GM19463 (cell line): ENCODE measurements at regions not wholly inside any gene's neighbourhood (a gene's known extent, or its start where the extent isn't known, plus 50 kb on each side); places are given as distances from the start of the nearest gene placed in this dataset.

Source experiments
- ATAC-seq: cut with Tn5 transposase; IDR thresholded peaks from one replicate; pipeline ENCODE4 v1.9.1; 2021; ENCODE audit warnings: mild to moderate bottlenecking, moderate library complexity; ENCODE audit not compliant: unreplicated experiment

DNA sequence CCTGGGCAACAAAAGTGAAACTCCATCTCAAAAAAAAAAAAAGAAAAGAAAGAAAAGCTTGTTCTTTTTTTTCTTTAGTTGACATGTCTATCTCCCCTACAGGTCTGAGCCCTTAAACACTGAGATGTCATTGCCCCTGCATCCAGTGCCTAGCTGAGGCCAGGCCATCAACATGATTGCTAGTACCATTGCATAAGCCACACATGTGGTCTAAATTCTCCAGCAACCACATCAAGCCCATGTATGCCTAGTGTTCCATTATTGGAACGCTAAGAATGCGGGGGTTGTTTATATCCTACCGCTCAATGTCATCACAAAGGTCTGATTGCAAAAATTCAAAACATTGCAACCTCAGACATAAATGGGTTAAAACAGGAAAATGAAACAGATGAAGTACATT is 62.7 kb downstream of the NPTX2 start:
- no peak for ATAC-seq

DNA sequence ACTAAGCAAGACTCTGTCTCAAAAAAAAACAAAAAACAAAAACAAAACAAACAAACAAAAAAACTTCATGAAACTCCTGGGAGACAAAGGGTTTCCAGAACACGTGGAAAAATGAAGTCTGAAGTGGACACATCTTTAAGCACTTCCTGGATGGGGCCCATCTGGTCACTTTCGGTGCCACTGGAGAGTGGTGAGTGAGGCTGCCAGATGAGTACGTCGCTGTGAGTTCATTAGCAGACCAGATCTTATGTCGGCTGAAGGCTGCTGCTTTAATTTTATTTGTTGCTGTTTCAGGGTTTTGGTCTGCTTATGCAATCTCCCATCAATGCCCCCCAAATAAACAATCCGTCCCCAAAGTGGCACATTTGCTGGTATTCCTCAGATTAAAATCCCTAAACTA is 64.4 kb downstream of the NPTX2 start:
- ATAC-seq: no peak

GRCh38 chr7:98681951-98682350 is 64.9 kb downstream of the NPTX2 start:
- ATAC-seq: no peak

DNA sequence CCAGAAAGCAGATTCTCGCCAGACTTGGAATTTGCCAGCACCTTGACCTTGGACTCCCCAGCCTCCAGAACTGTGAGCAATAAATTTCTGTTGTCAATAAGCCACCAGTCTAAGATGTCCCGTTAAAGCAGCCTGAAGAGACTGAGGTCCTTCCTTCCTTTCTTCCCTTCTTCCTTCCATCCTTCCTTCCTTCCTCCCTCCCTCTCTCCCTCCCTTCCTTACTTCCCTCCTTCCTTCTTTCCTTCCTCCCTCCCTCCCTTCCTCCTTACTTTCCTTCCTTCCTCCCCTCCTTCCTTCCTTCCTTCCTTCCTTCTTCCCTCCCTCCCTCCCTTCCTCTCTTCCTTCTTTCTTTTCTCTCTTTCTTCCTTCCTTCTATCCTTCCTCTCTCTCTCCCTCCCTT is 66.4 kb downstream of the NPTX2 start:
- no peak for ATAC-seq

- ATAC-seq: no peak
Observed at GRCh38 chr7:98685541-98685940, 68.5 kb downstream of the NPTX2 start.

DNA sequence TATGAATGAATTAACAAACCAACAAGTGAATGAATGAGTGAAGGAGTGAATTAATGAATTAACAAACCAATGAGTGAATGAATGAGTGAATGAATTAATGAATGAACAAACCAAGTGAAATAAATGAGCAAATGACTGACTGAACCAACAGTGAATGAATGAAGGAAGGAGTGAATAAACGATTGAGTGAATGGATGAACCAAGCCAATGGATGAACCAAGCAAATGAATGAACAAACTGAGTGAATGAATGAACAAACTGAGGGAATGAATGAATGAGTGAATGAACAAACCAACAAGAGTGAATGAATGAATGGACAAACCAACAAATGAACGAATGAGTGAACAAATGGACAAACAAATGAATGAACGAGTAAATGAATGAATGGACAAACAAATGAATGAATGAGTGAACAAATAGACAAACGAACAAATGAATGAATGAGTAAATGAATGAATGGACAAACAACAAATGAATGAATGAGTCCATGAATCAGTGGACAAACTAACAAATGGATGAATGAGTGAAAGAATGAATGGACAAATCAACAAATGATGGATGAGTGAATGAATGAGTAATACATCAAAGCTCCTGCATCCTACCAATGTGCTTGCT is 69.5 kb downstream of the NPTX2 start:
- no peak for ATAC-seq

DNA sequence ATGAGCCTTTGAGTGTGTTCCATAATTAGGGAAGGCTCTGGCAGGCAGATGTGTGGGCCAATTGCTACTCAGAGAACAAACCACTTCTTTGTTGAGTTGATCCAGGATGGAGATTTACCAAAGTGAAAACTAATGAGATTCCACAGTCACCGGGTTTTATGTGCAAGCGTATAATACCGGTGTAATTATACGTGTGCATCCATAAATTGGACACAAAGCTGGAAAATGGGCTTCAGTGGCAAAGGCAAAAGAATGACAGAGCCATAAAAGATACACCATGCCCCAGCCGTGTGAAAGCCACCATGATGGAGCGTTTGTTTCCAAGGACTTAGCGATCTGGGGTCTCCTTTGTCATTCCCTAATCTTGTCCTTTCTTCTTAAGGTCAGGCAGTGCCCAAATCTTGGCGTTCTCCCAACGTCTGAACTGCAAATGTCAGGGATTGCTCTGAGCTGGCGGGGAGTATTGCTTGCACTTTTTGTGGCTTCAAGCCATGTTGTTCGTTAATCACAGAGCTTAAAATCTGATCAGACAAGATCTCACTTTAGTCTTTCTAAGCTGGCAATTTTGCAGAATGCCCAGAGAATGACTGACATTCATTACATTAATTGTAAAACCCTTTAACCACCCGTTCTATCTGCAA is 70.1 kb downstream of the NPTX2 start:
- ATAC-seq: no peak

DNA sequence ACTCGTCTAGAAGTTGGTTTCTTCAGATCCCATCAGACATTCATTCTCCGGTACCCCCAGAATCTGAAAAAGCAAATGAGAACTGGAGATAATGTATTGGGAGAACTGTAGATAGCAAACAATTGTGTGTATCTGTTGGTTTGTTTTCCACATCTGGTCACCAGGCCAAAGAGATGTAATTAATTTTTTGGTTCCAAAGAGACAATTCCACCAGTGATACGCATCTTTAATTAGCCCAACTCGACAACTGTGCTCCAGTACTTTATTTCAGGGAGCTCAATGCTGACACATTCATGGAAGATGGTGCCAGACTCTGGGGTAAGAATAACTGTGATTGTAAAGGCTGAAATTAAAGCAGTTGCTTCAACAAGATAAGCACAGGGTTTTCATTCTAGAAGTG is 74.5 kb downstream of the NPTX2 start:
- no peak for ATAC-seq

GRCh38 chr7:98697083-98697482 is 80.0 kb downstream of the NPTX2 start:
- ATAC-seq: no peak

- no peak for ATAC-seq
Observed at GRCh38 chr7:98697485-98698240, 80.6 kb downstream of the NPTX2 start.

DNA sequence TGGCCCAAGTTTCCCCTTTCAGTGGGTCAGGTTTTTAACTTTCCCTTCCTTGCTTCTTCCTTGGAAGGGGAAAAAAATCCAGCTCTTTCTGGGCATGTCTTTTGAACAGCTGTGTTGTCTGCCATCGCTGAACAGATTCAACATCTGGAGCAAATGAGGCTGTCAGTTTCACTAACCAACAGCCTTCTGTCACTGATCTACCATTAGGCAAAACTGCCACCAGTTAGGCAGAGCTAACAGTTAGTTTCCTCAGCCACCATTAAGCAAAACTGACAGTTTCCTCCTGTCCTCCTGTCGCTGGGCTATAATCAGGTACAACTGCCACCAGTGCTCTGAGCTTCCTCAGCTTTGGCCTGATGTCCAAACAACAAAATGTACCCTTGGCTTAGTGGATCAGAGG is 81.9 kb downstream of the NPTX2 start:
- no peak for ATAC-seq

- no peak for ATAC-seq
Observed at GRCh38 chr7:98700533-98700932, 83.4 kb downstream of the NPTX2 start.

DNA sequence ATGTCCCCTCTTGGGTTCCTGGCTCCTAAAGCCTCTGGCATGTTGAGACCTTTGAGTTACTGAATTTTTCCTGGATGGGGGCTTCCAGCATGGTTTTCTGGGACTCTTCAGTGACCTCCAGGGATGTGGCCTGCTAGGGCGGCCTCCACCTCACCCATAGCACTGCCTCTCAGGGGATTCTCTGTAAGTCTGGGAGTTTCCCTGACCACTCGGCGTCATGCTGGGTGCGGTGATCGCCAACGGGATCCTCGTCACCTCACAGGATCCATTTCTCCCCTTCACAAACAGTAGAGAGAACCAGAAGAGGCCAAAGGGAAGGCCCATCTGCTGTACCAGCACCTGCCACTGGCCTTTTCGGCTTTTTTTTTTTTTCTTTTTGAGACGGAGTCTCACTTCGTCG is 84.3 kb downstream of the NPTX2 start:
- no peak for ATAC-seq

DNA sequence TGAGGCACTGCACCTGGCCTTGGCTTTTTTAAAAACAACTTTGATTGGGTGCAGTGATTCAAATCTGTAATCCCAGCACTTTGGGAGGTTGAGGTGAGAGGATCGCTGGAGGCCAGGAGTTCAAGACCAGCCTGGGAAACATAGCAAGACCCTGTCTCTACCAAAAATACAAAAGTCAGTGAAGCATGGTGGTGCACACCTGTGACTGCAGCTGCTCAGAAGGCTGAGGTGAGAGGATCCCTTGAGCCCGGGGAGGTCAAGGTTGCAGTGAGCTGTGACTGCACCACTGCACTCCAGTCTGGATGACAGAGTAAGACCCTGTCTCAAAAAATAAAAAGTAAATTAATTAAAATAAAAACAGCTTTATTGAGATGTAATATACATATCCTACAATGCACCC is 84.9 kb downstream of the NPTX2 start:
- no peak for ATAC-seq

- ATAC-seq: no peak
Observed at GRCh38 chr7:98703916-98704315, 86.8 kb downstream of the NPTX2 start.

DNA sequence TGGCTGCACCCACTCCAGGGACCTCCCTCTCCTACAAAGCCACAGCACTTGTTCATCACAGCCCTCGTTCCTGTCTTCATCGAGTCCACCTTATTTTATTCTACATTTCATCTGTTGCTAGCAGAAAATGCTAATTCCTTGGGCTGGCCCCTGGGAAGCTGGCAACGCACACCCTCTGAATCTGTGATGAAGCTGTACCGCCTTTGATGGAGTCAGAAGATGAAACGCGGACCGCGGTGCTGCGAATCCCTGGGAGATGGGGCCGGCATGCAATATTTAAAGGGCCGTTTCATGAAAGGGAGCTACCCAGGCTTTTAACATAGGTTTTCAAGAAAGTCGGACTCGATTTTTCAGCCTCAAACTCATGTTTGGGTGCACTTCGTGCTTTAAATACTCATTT is 88.5 kb downstream of the NPTX2 start:
- ATAC-seq: no peak

DNA sequence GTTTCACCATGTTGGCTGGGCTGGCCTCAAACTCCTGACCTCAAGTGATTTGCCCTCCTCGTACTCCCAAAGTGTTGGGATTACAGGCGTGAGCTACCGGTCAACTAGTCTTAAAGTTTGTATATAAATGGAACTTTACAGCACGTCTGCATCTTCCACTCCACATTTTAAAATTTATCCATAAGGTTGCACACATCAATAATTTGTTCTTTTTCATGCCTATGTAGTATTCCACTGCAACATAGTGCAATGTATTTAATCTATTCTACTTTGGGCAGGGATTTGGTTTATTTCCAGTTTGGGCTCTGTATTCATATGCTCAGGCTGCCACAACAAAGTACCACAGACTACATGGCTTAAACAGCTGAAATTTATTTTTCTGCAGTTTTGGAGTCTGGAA is 90.0 kb downstream of the NPTX2 start:
- no peak for ATAC-seq

- ATAC-seq: no peak
Observed at GRCh38 chr7:98711945-98712344, 94.9 kb downstream of the NPTX2 start.

DNA sequence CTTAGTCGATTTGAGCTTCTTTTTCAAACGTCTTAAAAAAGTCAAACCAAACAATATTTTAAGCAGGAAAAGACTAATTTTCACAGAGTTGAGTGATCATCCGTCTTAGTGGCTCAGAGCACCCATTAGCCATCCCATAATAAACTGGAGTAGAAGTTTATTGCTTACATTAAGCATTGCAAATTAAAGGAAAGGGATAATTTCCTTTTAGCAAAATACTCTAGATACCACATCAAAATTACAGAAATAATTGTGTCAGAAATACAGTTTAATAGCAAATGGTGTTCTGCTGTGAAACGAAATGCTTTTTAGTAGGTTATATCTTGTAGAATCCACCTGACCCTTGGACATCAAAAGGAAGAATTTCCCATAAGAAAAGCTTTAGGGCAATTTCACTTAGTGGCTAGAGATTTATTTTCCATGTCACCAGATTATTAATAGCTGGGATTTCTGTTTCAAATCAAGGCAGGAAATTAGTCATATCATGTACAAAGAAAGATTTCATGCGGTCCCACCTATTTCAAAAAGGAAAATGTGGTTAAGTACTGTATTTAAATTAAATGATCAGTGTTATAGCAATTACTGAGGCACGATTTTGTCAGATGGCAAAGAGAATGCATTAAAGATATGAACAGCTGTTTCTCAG is 96.2 kb downstream of the NPTX2 start:
- ATAC-seq: no peak

DNA sequence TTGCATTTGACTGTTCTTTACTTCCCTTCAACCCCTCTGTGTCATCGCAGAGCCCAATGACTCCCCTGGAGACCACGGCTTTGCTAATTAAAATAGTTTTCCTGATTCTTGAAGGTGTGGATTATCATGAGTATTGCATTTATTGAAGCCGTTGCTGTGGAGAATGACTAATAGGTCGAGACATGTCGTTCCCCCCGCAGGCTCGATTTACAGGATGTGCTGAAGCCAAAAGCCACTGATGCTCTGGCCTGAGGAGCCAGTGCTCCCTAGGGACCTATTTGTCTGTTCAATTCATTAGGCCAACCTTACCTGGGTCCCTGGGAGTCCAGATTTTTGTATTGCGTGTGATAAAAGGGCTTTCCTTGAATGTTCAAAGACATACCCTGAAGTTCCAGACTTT is 102.3 kb downstream of the NPTX2 start:
- ATAC-seq: no peak

DNA sequence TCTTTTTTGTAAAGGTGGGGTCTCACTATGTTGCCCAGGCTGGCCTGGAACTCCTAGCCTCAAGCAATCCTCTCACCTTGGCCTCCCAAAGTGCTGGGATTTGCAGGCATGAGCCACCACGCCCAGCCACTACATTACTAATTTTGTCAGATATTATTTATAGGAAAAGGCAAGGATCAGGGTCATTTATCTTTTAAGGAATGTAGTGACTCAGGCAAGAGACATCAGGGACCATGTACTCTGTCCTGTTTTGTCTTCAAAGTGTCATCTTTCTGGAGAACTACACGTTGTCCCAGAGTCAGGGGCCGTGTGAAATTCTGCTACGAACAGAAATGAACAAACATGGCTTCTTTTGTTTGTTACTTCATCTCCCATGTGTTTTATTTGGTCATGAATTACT is 105.3 kb downstream of the NPTX2 start:
- no peak for ATAC-seq

GRCh38 chr7:98724591-98724990 is 107.5 kb downstream of the NPTX2 start:
- ATAC-seq: no peak
